Inflammatory macrophage treated with lipopolysaccharide for 1 hour (primary cell): ENCODE measurements at regions not wholly inside any gene's neighbourhood (a gene's known extent, or its start where the extent isn't known, plus 50 kb on each side); places are given as distances from the start of the nearest gene placed in this dataset.

Source experiments
- DNase-seq, 2 donors: peaks; one replicate each; pipeline ENCODE4 v3.0.0-alpha.2; 2020 to 2022

- no peak for DNase-seq
Observed at GRCh38 chr18:57915865-57916582, 112.9 kb upstream of the ATP8B1 start.

DNA sequence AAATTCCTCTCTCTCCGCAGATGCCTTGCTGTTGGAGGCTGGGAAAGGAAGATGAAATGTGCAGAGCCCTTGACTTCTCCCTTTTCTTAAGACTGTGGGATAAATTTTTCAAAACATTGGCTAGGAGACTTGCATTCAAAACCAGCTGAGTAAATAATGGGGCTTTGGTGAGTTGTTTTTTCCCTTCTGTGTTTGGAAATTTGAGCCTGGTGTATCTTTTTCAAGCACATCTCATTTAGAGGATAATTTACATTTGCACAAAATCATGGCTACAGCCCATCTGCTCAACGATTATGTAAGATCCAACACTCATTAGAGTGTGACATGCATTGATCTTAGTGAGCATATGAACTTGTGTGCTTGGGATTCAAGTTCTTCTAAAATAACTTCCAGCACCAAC is 112.1 kb upstream of the ATP8B1 start:
- no peak for DNase-seq

GRCh38 chr18:57913686-57914085 is 110.6 kb upstream of the ATP8B1 start:
- no peak for DNase-seq

- peak in 1 of 2 donors; percentile 28 for DNase-seq
Observed at GRCh38 chr18:57910817-57911216, 107.7 kb upstream of the ATP8B1 start.

DNA sequence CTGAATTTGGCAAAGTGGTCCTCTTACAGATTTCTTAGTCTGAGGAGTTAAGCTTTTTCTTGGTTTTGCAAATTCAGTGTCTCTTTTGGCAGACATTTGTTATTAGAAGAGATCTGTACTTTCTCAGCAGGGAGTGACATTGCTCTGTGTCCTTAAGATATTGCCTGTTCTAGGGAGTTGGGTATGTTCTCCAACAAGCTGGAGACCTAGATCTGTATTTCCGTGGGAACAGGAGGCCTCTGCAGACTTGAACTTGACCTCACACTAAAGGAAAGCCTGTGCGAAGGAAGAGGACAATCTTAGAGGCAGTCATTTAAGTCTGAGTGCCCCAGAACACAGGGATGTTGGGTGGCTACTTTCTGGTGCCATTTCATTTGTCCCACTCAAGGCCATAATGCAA is 107.0 kb upstream of the ATP8B1 start:
- DNase-seq = no peak

GRCh38 chr18:57909620-57910019 is 106.5 kb upstream of the ATP8B1 start:
- DNase-seq = no peak

DNA sequence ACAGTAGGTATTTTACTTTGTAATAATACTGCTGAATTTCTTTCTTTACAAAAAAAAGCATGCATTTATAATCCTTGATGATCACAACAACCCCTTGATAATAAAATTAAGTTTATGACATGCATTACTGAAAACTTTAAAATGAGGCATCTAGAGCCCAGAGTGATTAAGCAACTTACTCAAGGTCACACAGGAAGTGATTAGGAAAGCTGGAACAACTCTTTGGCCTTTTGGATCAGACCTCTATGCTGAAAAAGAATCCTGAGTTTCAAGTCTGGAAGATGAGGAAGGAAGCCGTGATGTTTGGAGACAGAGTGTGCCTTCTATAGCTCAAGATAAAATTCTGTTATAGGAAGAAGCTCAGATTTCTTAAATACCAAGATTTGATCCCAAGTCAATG is 105.0 kb upstream of the ATP8B1 start:
- DNase-seq = no peak

DNA sequence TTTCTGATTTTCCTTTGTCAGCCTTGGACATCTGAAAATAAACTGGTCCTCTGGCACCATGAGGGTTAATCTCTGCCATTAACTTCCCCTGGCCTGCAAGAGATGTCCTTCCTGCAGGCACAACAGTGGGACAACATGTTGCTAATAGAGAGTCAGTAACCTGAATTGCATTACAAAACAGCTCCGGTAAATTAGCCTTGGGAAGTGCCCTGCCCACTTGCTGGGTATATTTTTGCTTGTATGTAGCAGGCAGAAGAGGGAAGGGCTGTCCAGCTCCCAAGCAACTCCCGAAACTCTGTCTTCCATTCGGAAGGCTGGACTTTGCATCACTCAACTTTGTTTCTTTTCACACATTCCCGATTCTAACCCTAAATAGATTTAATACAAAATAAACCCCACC is 104.4 kb upstream of the ATP8B1 start:
- DNase-seq = no peak

GRCh38 chr18:57906852-57907251 is 103.7 kb upstream of the ATP8B1 start:
- no peak for DNase-seq

DNA sequence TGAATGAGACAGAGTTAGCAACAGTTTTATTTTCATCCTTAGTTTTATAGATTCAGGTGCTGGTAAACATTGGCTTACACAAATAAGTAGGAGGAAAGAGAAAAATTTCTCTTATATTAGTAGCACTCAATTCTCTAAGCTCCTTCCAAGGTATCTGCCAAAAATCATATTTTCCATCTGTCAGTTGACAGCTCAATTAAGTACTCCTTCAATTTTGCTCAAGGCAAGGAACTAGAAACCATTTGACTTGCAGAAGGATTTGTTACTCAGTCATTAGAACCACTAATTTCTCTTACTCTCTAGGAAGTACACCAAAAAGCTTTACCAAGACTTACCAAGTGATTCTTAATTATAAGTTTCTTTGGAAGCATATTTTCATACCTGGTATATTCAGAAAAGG is 101.4 kb upstream of the ATP8B1 start:
- DNase-seq = no peak

DNA sequence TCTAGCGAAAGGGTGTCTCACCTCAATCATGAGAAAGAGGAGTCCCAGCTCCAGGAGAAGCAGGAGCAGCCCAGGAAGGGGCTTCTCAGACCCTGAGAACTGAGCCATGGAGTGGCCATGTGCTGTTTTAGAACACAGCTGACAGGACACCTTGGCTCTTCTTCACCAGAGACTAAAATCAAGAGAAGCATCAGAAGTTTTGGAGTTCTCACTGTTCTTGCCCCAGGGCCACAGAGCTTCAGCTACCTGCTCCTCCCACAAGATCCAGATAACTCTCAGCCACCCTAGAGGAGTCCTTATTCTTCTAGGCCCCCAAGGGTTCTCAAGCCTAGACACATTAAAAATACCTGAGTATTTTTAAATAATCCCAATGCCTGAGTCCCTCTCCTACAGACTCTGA is 99.6 kb upstream of the ATP8B1 start:
- DNase-seq = no peak

DNA sequence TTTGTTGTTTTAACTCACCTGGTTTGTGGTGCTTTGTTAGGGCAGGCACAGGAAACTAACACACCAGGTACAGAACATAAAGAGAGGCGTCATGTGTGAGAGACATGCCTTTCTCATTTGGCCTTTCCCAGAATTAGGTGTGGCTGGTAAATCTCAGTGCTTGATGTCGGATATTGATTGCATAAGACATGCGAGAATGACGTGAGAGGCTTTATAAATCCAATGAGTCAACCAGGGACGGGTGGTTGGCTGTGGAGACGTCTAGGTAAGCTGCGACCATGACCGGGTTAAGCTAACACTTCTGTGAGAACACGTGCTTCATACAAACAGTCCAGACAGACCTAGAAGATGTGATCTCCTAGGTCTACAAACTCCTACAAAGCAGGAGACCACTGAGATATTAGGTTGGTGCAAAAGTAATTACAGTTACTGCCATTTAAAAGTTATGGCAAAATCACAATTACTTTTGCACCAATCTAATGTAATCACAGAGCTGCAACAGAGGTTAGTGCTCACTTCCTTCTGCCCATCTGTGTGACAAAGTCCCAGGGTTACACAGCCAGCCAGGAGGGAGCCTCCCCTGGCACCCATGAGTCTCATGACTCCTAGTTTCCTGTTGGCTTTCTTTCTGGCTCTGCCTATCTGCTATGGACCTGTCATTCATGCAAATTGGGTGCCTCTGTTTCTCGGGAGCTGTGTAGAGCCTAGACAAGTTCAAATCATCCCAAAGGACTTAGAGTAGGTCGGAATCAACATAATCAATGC is 98.9 kb upstream of the ATP8B1 start:
- DNase-seq = no peak

- no peak for DNase-seq
Observed at GRCh38 chr18:57900906-57901435, 97.9 kb upstream of the ATP8B1 start.

GRCh38 chr18:57898506-57899124 is 95.5 kb upstream of the ATP8B1 start:
- no peak for DNase-seq

DNA sequence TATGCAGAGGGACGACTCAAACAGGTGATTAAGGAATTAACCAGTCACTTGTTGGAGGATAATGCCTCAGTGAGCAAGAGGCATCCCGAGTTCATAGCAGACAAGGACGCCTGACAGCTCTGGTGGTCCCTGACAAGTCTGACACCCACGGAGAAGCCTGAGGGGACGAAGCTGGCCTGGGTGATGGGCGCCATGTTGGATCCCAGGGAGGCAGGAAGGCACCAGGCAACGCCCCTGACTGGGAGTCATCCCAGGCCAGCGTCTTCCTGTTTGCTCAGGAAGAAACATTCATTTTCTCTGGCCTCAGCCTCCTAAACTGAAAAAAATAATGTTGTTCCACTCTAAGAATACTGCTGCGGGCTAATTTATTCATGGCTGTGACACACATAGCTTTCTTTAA is 92.1 kb upstream of the ATP8B1 start:
- no peak for DNase-seq

- DNase-seq = no peak
Observed at GRCh38 chr18:57891707-57892391, 88.7 kb upstream of the ATP8B1 start.

DNA sequence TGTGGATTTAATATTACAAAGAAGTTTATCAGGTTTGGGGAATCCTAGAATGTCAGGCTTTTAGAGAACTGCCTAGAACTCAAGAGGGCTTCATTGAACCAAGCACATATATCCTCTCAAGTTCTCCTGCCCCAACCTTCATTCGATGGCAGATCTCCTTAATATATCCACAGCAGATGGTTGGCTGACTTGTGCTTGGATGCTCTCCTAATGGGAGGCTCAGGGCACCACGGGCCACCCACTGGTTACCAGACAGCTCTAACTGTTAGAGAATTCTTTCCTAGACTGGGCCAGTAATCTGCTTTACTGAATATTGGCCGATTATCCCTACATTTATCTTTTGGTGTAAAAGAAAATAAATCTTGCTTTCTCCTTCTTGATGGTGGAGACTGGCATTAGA is 87.2 kb upstream of the ATP8B1 start:
- no peak for DNase-seq

DNA sequence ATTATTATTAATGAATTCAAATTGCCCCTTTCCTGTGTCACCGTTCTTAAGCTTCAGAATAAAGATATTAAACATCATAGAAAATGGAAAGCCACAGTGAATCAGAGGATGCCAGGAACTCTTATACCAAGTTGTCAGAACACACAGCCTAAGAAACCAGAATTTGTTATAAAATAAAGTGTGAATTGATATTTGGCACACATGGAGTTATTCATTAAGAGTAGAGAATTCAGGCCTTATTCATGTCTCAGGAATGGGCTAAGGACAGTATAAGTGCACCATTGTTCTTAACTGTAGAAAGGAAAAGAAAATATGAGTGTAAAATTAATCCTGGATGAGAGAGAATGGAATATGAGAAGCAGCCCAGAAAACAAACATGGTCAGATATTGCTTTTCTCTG is 86.7 kb upstream of the ATP8B1 start:
- no peak for DNase-seq

DNA sequence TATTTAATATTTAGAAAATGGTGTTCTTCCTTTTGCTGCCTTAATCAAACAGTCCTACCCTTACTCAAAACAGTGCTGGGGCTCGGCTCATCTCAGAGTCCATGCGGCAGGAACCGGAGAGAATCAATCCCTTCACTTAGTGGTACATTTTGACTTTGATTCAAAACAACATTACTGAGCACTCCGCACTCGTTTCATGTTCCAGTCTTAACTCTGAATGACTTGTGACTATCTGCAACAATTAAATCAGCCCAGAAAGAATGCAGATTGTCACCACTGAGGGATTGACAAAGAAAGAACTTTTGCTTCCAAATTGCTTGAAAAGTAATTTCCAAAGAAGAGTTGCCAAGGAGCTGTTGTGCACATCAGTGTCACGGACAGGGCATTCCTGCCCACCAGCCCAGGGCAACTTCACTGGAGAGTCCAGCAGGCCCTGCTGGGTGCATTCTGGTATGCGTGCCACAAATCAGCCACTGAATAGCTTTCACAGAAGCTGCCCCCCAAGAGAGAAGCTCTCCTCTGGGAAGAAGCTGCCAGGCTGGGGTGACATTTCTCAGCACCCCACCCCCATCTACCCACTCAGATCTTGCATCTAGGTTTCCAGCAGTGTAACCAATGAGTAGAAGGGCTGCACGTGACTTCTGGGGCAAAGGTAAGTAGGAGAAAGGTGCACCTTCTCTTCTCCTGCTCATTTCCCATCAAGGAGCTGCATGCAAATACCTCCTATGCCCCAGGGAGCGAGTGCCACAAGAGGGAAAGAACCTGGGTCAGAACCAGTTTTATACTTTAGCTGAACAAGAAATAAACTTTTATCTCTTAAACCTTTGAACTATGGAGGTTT is 84.6 kb upstream of the ATP8B1 start:
- no peak for DNase-seq

- no peak for DNase-seq
Observed at GRCh38 chr18:57885931-57886330, 82.8 kb upstream of the ATP8B1 start.

GRCh38 chr18:57882465-57882864 is 79.3 kb upstream of the ATP8B1 start:
- no peak for DNase-seq

DNA sequence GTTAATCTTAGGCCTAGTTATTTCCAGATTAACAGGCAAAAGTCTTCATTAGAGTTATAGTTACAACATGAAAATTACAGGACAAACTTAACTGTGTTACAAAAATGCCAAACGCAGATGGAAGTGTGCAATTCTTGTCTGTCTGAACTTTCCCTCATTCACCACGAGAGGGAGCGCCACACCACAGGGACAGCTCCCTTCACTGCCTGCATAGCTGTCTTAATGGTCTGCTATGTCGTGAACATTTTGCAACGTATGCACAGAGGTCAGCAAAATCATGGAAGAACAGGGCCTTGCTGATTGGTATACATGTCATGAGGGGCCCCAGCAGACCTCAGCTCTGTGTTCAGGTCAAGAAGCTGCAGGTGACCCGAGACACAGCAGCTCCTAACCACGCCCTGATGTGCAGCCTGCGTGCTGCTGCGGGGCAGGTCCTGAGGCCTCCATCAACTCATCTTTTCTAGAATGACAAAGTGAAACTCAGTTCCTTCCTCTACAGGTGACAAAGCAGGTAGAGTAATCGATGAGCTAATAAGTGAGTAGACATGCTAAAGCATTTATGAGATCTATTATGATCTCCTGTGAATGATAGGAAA is 78.8 kb upstream of the ATP8B1 start:
- DNase-seq = peak; percentile 49 to 76
